ENCODE measurements at regions not wholly inside any gene's neighbourhood (a gene's known extent, or its start where the extent isn't known, plus 50 kb on each side); places are given as distances from the start of the nearest gene placed in this dataset.
"Not testable (repeated sequence)": the region's sequence is repeated elsewhere in the genome, so short reads cannot be mapped to it uniquely, and the experiment has no call there.

- no peak for DNase-seq
Observed at GRCh38 chr5:106093134-106093533, 1577.6 kb downstream of the EFNA5 start.

GRCh38 chr5:106092455-106092854 lies 1578.3 kb downstream of the EFNA5 start:
- DNase-seq: no peak

- DNase-seq: no peak
Observed at GRCh38 chr5:106089073-106089472, 1581.7 kb downstream of the EFNA5 start.

GRCh38 chr5:106088462-106088861 lies 1582.3 kb downstream of the EFNA5 start:
- no peak for DNase-seq

GRCh38 chr5:106086352-106086751 lies 1584.4 kb downstream of the EFNA5 start:
- DNase-seq: no peak

GRCh38 chr5:106085556-106085955 lies 1585.2 kb downstream of the EFNA5 start:
- DNase-seq: no peak

- DNase-seq: no peak
Observed at GRCh38 chr5:106085136-106085535, 1585.6 kb downstream of the EFNA5 start.

- no peak for DNase-seq
Observed at GRCh38 chr5:106080535-106080934, 1590.2 kb downstream of the EFNA5 start.

GRCh38 chr5:106076655-106077054 lies 1594.1 kb downstream of the EFNA5 start:
- no peak for DNase-seq

- no peak for DNase-seq
Observed at GRCh38 chr5:106072208-106072607, 1598.5 kb downstream of the EFNA5 start.

GRCh38 chr5:106047341-106047740 lies 1623.4 kb downstream of the EFNA5 start:
- no peak for DNase-seq

GRCh38 chr5:106032069-106032468 lies 1638.7 kb downstream of the EFNA5 start:
- DNase-seq: not testable (repeated sequence)

- no peak for DNase-seq
Observed at GRCh38 chr5:106028314-106028713, 1642.4 kb downstream of the EFNA5 start.

GRCh38 chr5:106020894-106021293 lies 1649.8 kb downstream of the EFNA5 start:
- peak; percentile 12 for DNase-seq

- DNase-seq: peak; percentile 46
Observed at GRCh38 chr5:106019261-106019660, 1651.5 kb downstream of the EFNA5 start.

- DNase-seq: no peak
Observed at GRCh38 chr5:106017243-106017857, 1653.4 kb downstream of the EFNA5 start.

GRCh38 chr5:106014262-106014661 lies 1656.5 kb downstream of the EFNA5 start:
- DNase-seq: no peak

GRCh38 chr5:106006242-106006641 lies 1664.5 kb downstream of the EFNA5 start:
- DNase-seq: no peak

- DNase-seq: not testable (repeated sequence)
Observed at GRCh38 chr5:105998991-105999390, 1671.7 kb downstream of the EFNA5 start.

GRCh38 chr5:105993027-105993426 lies 1677.7 kb downstream of the EFNA5 start:
- no peak for DNase-seq

GRCh38 chr5:105982526-105982925 lies 1688.2 kb downstream of the EFNA5 start:
- DNase-seq: no peak

GRCh38 chr5:105978011-105978410 lies 1692.7 kb downstream of the EFNA5 start:
- peak; percentile 12 for DNase-seq

GRCh38 chr5:105977163-105977562 lies 1693.6 kb downstream of the EFNA5 start:
- DNase-seq: no peak

- DNase-seq: no peak
Observed at GRCh38 chr5:105970919-105971318, 1699.8 kb downstream of the EFNA5 start.

- DNase-seq: no peak
Observed at GRCh38 chr5:105968981-105969380, 1701.8 kb downstream of the EFNA5 start.
